Transverse colon (tissue), 4 donors: ENCODE measurements at regions not wholly inside any gene's neighbourhood (a gene's known extent, or its start where the extent isn't known, plus 50 kb on each side); places are given as distances from the start of the nearest gene placed in this dataset.

ENCODE experiments used
- EP300 ChIP-seq: sonication (generic); formaldehyde crosslinking; IDR thresholded peaks from one replicate; pipeline ENCODE4 v1.6.1; 2017; ENCODE audit warnings: antibody characterized with exemption, low read depth
- POLR2A ChIP-seq: fragments of 450-650 bp; IDR thresholded peaks from one replicate; pipeline ENCODE4 v1.6.1; 2016; ENCODE audit warnings: antibody characterized with exemption, mild to moderate bottlenecking, moderate library complexity
- POLR2AphosphoS5 ChIP-seq, 3 donors: sonication (generic); formaldehyde crosslinking; IDR thresholded peaks; one replicate each; pipeline ENCODE4 v1.6.1; 2016; ENCODE audit warnings: antibody characterized with exemption in 3 of 3
- TF ChIP-seq, protein P1 (sequence below), 5 experiments: fragments of 200-600 bp in 3 of 5; fragments of 450-650 bp in 2 of 5; sonication (generic) in 3 of 5; IDR thresholded peaks; 1 replicate in 2 of 5; 2 replicates in 3 of 5; pipeline ENCODE4 v1.5.1; 2016 to 2017; ENCODE audit warnings: antibody characterized with exemption in 5 of 5, inconsistent platforms in 3 of 5, mild to moderate bottlenecking in 2 of 5, moderate library complexity in 1 of 5

DNA sequence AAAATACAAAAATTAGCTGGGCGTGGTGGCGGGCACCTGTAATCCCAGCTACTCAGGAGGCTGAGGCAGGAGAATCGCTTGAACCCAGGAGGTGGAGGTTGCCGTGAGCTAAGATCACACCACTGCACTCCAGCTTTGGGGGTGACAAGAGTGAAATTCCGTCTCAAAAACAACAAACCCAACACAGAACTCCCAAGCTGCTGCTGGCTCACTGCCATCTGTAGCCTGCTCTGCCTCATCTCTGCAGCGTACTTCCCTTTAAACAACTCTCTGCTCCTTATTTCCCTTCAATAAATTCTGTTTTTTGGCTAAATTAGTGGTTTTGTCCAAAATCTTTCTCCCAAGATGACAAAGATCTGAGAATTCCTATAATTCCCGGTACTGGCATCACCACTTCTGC, 189.2 kb upstream of the GALNT17 start:
- TF ChIP-seq, protein P1, sequence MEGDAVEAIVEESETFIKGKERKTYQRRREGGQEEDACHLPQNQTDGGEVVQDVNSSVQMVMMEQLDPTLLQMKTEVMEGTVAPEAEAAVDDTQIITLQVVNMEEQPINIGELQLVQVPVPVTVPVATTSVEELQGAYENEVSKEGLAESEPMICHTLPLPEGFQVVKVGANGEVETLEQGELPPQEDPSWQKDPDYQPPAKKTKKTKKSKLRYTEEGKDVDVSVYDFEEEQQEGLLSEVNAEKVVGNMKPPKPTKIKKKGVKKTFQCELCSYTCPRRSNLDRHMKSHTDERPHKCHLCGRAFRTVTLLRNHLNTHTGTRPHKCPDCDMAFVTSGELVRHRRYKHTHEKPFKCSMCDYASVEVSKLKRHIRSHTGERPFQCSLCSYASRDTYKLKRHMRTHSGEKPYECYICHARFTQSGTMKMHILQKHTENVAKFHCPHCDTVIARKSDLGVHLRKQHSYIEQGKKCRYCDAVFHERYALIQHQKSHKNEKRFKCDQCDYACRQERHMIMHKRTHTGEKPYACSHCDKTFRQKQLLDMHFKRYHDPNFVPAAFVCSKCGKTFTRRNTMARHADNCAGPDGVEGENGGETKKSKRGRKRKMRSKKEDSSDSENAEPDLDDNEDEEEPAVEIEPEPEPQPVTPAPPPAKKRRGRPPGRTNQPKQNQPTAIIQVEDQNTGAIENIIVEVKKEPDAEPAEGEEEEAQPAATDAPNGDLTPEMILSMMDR (IDR thresholded peaks at IDR 0.05), result no peak
- TF ChIP-seq POLR2AphosphoS5 (IDR thresholded peaks at IDR 0.05), result no peak
- no peak for TF ChIP-seq POLR2A
- TF ChIP-seq EP300, result no peak
